IMR-90 (cell line): ENCODE measurements at regions not wholly inside any gene's neighbourhood (a gene's known extent, or its start where the extent isn't known, plus 50 kb on each side); places are given as distances from the start of the nearest gene placed in this dataset.

Source experiments
- ATAC-seq: fragments of 200-7000 bp; cut with Tn5 transposase; 2 replicates; pipeline ENCODE4 v1.9.1; 2020; ENCODE audit warnings: low read depth, mild to moderate bottlenecking, moderate library complexity
- BruUV-seq: library from RNA; stranded (reverse); fragments of 400-500 nt; replicated peaks from 2 replicates; lab custom pipeline; 2021; lab: Mats Ljungman, UMichigan
- CTCF ChIA-PET: fragments of 300-600 bp; formaldehyde crosslinking; extraction: SDS; loops from one replicate; lab custom pipeline; 2021; ENCODE audit warnings: antibody characterized with exemption; lab: Yijun Ruan, JAX
- POLR2A ChIA-PET: fragments of 300-600 bp; sonication (Branson Sonifier 250); formaldehyde crosslinking; loops from one replicate; lab custom pipeline; 2022; ENCODE audit warnings: antibody characterized with exemption; ENCODE audit not compliant: unreplicated experiment; lab: Charles Lee
- DNase-seq: peaks from one replicate; pipeline ENCODE4 v3.0.0; 2013
- H2AFZ ChIP-seq: replicated peaks from 2 replicates; pipeline ENCODE3; 2013; ENCODE audit warnings: low read length, mild to moderate bottlenecking; ENCODE audit not compliant: poor library complexity
- H2AK5ac ChIP-seq: 2 replicates; pipeline ENCODE4 v1.6.1; 2013; ENCODE audit warnings: low read depth, low read length, inconsistent platforms
- H2AK9ac ChIP-seq: replicated peaks from 2 replicates; pipeline ENCODE3; 2013; ENCODE audit warnings: mild to moderate bottlenecking, low read depth, low read length, moderate library complexity; ENCODE audit not compliant: poor library complexity
- H2BK120ac ChIP-seq: 2 replicates; pipeline ENCODE4 v1.6.1; 2013; ENCODE audit warnings: low read depth, low read length, inconsistent platforms
- H2BK15ac ChIP-seq: 3 replicates; pipeline ENCODE4 v1.6.1; 2013; ENCODE audit warnings: low read depth, low read length, inconsistent platforms
- H2BK20ac ChIP-seq: 2 replicates; pipeline ENCODE4 v1.6.1; 2013; ENCODE audit warnings: low read depth, mild to moderate bottlenecking, inconsistent platforms, low read length, moderate library complexity
- H2BK5ac ChIP-seq: 2 replicates; pipeline ENCODE4 v1.6.1; 2013; ENCODE audit warnings: mild to moderate bottlenecking, low read depth, low read length, inconsistent platforms; ENCODE audit not compliant: poor library complexity, severe bottlenecking
- H3K14ac ChIP-seq: replicated peaks from 2 replicates; pipeline ENCODE4 v1.6.1; 2013; ENCODE audit warnings: low read depth, low read length, inconsistent platforms
- H3K18ac ChIP-seq: 2 replicates; pipeline ENCODE4 v1.6.1; 2013; ENCODE audit warnings: low read depth, low read length, control low read depth
- H3K23ac ChIP-seq: 2 replicates; pipeline ENCODE4 v1.6.1; 2013; ENCODE audit warnings: low read depth, low read length, inconsistent platforms
- H3K27ac ChIP-seq: 2 replicates; pipeline ENCODE4 v1.5.1; 2013; ENCODE audit warnings: mild to moderate bottlenecking, control low read depth, low read length; ENCODE audit not compliant: insufficient read depth
- H3K27me3 ChIP-seq: 2 replicates; pipeline ENCODE4 v1.6.1; 2013; ENCODE audit warnings: low read length; ENCODE audit not compliant: control insufficient read depth, insufficient read depth
- H3K36me3 ChIP-seq: 2 replicates; pipeline ENCODE4 v1.6.1; 2013; ENCODE audit warnings: low read length, mixed read lengths; ENCODE audit not compliant: control insufficient read depth, insufficient read depth
- H3K4ac ChIP-seq: 2 replicates; pipeline ENCODE4 v1.6.1; 2013; ENCODE audit warnings: low read depth, low read length, inconsistent platforms
- H3K4me1 ChIP-seq: 2 replicates; pipeline ENCODE4 v1.6.1; 2013; ENCODE audit warnings: low read length, mixed read lengths; ENCODE audit not compliant: control insufficient read depth, insufficient read depth
- H3K4me2 ChIP-seq: 2 replicates; pipeline ENCODE4 v1.6.1; 2013; ENCODE audit warnings: low read depth, mild to moderate bottlenecking, control low read depth, low read length, moderate library complexity
- H3K4me3 ChIP-seq: 2 replicates; pipeline ENCODE4 v1.5.1; 2013; ENCODE audit warnings: low read depth, mild to moderate bottlenecking, control low read depth, low read length, moderate library complexity; ENCODE audit not compliant: insufficient read depth
- H3K56ac ChIP-seq: 2 replicates; pipeline ENCODE4 v1.6.1; 2013; ENCODE audit warnings: low read length, inconsistent platforms; ENCODE audit not compliant: insufficient read depth; ENCODE audit errors: extremely low read depth
- H3K79me1 ChIP-seq, 2 experiments: 2 replicates each; pipeline ENCODE4 v1.6.1; 2013; ENCODE audit warnings: low read length in 2 of 2, inconsistent platforms in 1 of 2, low read depth in 1 of 2
- H3K9ac ChIP-seq: 2 replicates; pipeline ENCODE4 v1.6.1; 2013; ENCODE audit warnings: low read depth, low read length, control low read depth
- H3K9me1 ChIP-seq: 2 replicates; pipeline ENCODE4 v1.6.1; 2013; ENCODE audit warnings: low read length, inconsistent platforms; ENCODE audit not compliant: insufficient read depth
- H3K9me3 ChIP-seq: 2 replicates; pipeline ENCODE4 v1.6.1; 2013; ENCODE audit warnings: low read length; ENCODE audit not compliant: control insufficient read depth, insufficient read depth
- H4K20me1 ChIP-seq: 2 replicates; pipeline ENCODE4 v1.6.1; 2013; ENCODE audit warnings: low read length, inconsistent platforms; ENCODE audit not compliant: insufficient read depth
- H4K5ac ChIP-seq: 2 replicates; pipeline ENCODE4 v1.6.1; 2013; ENCODE audit warnings: mild to moderate bottlenecking, low read depth, low read length, control low read depth
- H4K8ac ChIP-seq, 2 experiments: 2 replicates each; pipeline ENCODE4 v1.6.1; 2013; ENCODE audit warnings: low read depth in 2 of 2, low read length in 2 of 2, control low read depth in 1 of 2, inconsistent platforms in 1 of 2
- H4K91ac ChIP-seq: 2 replicates; pipeline ENCODE4 v1.6.1; 2013; ENCODE audit warnings: low read depth, low read length, inconsistent platforms; ENCODE audit not compliant: insufficient read depth
- BHLHE40 ChIP-seq: fragments of 150-350 bp; IDR thresholded peaks from 2 replicates; pipeline ENCODE4 v1.6.1; 2016; ENCODE audit warnings: mild to moderate bottlenecking, low read depth, low read length
- MAFK ChIP-seq: IDR thresholded peaks from 2 replicates; pipeline ENCODE4 v1.6.1; 2012; ENCODE audit warnings: low read depth, low read length, improper control_type of control experiment
- NFE2L2 ChIP-seq: fragments of 150-350 bp; IDR thresholded peaks from 2 replicates; pipeline ENCODE4 v1.6.1; 2016; ENCODE audit warnings: low read depth, mild to moderate bottlenecking, low read length
- POLR2A ChIP-seq: IDR thresholded peaks from 2 replicates; pipeline ENCODE4 v1.6.1; 2012; ENCODE audit warnings: mild to moderate bottlenecking, low read depth, low read length
- WGBS, 2 experiments: methylation state at CpG; one replicate each; pipeline versions ENCODE4 v1.1.5 to v1.1.7; 2013; ENCODE audit warnings: missing lambda C conversion rate in 2 of 2; ENCODE audit not compliant: insufficient read length in 1 of 2; ENCODE audit errors: extremely low coverage in 2 of 2; 5-methylcytosine and 5-hydroxymethylcytosine counted together
- dilution Hi-C: fragments of 300-500 bp; cut with HindIII; formaldehyde crosslinking; loops from one replicate; pipeline ENCODE4 v1.14.3; 2018; ENCODE audit warnings: low sequenced_read_pairs; ENCODE audit not compliant: unreplicated experiment
- in situ Hi-C: fragments of 300-500 bp; cut with MboI; formaldehyde crosslinking; loops from 3 replicates; pipeline ENCODE4 v1.14.3; 2019; ENCODE audit warnings: low sequenced_read_pairs, inconsistent platforms, mixed read lengths
- intact Hi-C: fragments of 100-400 bp; cut with micrococcal nuclease; formaldehyde crosslinking; loops from 2 replicates; pipeline ENCODE4 v1.10.0; 2022

- no peaks in the 10 kb centered on the region for H4K20me1 ChIP-seq
- in situ Hi-C loops = no loop called here
- no peak overlapping the region for H2AK5ac ChIP-seq
- dilution Hi-C loops = no loop called here
- H2AK9ac ChIP-seq = no peak overlapping the region
- intact Hi-C loops = no loop called here
- H3K27me3 ChIP-seq = no peaks in the 10 kb centered on the region
- peaks cover 2% of the 10 kb centered on the region; the same call in 1 of the 2 replicates for H3K4me1 ChIP-seq
- H3K4ac ChIP-seq = no peak overlapping the region
- WGBS, 2 experiments = no CpG with 5 or more reads among the region's 2 CpGs
- no peak for DNase-seq
- no peak overlapping the region for H2AFZ ChIP-seq
- H3K36me3 ChIP-seq = no peaks in the 10 kb centered on the region
- no peak overlapping the region for H3K23ac ChIP-seq
- no peak overlapping the region for H4K8ac ChIP-seq
- no peak overlapping the region for H3K27ac ChIP-seq
- H3K14ac ChIP-seq = no peak overlapping the region
- no peak overlapping the region for H4K5ac ChIP-seq
- no peaks in the 10 kb centered on the region for H3K79me1 ChIP-seq
- no peak overlapping the region for H3K9ac ChIP-seq
- H3K4me2 ChIP-seq = no peak overlapping the region
- H3K18ac ChIP-seq = no peak overlapping the region
- ChIA-PET CTCF (no interaction called here), POLR2A (no interaction called here)
- H3K9me3 ChIP-seq = no peaks in the 10 kb centered on the region
- ATAC-seq = no peak
- no peak overlapping the region for H3K56ac ChIP-seq
- H2BK120ac ChIP-seq = no peak overlapping the region
- TF ChIP-seq BHLHE40 (no peak), POLR2A (no peak), NFE2L2 (no peak), MAFK (no peak)
- no TSS peak for BruUV-seq
- H4K91ac ChIP-seq = no peak overlapping the region
- H2BK15ac ChIP-seq = no peak overlapping the region
- no peak overlapping the region for H2BK5ac ChIP-seq
- no peak overlapping the region for H2BK20ac ChIP-seq
- no peak overlapping the region for H3K4me3 ChIP-seq
- no peaks in the 10 kb centered on the region for H3K9me1 ChIP-seq
These were observed 251.8 kb upstream of the NETO1 start for GRCh38 chr18:73119574-73119973.
